ENCODE measurements at regions not wholly inside any gene's neighbourhood (a gene's known extent, or its start where the extent isn't known, plus 50 kb on each side); places are given as distances from the start of the nearest gene placed in this dataset.

DNA sequence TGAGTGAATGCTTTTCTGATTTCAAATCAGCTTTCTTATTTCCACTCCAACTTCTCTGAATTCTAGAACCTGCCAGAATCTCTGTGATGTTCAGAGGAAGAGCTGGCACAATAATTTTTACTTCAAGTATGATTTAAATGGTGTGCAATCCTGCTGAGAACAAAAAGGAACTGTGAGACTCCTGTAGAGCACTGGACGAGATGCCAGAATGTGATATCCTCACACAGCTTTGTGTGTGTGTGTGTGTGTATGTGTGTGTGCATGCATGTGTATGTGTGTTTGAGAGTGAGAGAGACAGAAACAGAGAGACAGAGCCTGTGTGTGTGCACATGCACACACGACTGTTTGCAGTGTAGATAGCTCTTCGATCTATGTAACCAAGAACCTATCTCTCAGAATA is 713.6 kb upstream of the ZP4 start:
- TF ChIP-seq, protein P1, sequence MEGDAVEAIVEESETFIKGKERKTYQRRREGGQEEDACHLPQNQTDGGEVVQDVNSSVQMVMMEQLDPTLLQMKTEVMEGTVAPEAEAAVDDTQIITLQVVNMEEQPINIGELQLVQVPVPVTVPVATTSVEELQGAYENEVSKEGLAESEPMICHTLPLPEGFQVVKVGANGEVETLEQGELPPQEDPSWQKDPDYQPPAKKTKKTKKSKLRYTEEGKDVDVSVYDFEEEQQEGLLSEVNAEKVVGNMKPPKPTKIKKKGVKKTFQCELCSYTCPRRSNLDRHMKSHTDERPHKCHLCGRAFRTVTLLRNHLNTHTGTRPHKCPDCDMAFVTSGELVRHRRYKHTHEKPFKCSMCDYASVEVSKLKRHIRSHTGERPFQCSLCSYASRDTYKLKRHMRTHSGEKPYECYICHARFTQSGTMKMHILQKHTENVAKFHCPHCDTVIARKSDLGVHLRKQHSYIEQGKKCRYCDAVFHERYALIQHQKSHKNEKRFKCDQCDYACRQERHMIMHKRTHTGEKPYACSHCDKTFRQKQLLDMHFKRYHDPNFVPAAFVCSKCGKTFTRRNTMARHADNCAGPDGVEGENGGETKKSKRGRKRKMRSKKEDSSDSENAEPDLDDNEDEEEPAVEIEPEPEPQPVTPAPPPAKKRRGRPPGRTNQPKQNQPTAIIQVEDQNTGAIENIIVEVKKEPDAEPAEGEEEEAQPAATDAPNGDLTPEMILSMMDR (conservative IDR thresholded peaks at IDR 0.05), result no peak
- no peak for TF ChIP-seq EZH2 (IDR thresholded peaks at IDR 0.05; ENCODE audit: low read depth)
